ENCODE measurements at regions not wholly inside any gene's neighbourhood (a gene's known extent, or its start where the extent isn't known, plus 50 kb on each side); places are given as distances from the start of the nearest gene placed in this dataset.

DNA sequence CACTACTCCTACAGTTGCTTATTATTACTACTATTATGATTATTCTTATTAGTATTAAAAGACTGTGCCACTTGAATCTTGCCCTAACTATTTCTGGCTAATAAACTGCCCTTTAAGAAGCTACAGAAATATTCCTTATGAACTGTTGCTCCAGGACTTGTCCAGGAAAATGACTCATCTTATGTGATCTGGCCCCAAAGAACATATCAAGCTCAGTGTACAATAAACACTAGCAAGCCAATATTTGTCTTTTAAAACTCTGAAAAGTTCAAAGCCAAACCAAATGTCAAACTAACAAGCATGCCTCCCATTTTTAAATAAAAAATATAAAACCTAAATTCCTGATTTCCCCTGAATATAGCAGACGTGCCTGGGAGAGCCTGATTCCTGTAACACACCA is 88.7 kb upstream of the SIM2 start:
- TF ChIP-seq, protein P1, sequence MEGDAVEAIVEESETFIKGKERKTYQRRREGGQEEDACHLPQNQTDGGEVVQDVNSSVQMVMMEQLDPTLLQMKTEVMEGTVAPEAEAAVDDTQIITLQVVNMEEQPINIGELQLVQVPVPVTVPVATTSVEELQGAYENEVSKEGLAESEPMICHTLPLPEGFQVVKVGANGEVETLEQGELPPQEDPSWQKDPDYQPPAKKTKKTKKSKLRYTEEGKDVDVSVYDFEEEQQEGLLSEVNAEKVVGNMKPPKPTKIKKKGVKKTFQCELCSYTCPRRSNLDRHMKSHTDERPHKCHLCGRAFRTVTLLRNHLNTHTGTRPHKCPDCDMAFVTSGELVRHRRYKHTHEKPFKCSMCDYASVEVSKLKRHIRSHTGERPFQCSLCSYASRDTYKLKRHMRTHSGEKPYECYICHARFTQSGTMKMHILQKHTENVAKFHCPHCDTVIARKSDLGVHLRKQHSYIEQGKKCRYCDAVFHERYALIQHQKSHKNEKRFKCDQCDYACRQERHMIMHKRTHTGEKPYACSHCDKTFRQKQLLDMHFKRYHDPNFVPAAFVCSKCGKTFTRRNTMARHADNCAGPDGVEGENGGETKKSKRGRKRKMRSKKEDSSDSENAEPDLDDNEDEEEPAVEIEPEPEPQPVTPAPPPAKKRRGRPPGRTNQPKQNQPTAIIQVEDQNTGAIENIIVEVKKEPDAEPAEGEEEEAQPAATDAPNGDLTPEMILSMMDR (optimal IDR thresholded peaks at IDR 0.05 in 1 of 3, IDR thresholded peaks at IDR 0.05 in 1 of 3, conservative IDR thresholded peaks at IDR 0.05 in 1 of 3; ENCODE audit: extremely low read depth in 1 of 3, insufficient read depth in 2 of 3, low read length in 3 of 3) = no peak
- no peak for TF ChIP-seq EZH2 (IDR thresholded peaks at IDR 0.05; ENCODE audit: low read length)

Data from keratinocyte (primary cell).